ENCODE measurements at regions not wholly inside any gene's neighbourhood (a gene's known extent, or its start where the extent isn't known, plus 50 kb on each side); places are given as distances from the start of the nearest gene placed in this dataset.

- DNase-seq, result no peak
- WGBS, 2 donors, result 9 to 46% methylated on average over 3 of the region's 3 CpGs
- H3K9me3 ChIP-seq, result no peaks in the 10 kb centered on the region
- no peak overlapping the region for H3K4me3 ChIP-seq
- no peaks in the 10 kb centered on the region for H3K27me3 ChIP-seq
- intact Hi-C loops (cut with DNase I), result no loop called here
- TF ChIP-seq CTCF (IDR thresholded peaks at IDR 0.05) (no peak), POLR2AphosphoS5 (IDR thresholded peaks at IDR 0.05) (no peak)
- peak overlapping the region in 1 of 4 donors; percentile 30 for H3K27ac ChIP-seq
- H3K4me1 ChIP-seq, result peaks cover 0 to 34% (median 10%) of the 10 kb centered on the region in 4 donors
- H3K36me3 ChIP-seq, result peaks cover 0 to 12% (median 0%) of the 10 kb centered on the region in 4 donors
Observed at GRCh38 chr4:125456075-125456474, 141.3 kb downstream of the FAT4 start.

- Histone ChIP-seq H3K9me3 (no peaks in the 10 kb centered on the region), H3K36me3 (no peaks in the 10 kb centered on the region), H3K27ac (no peak overlapping the region), H3K4me3 (no peak overlapping the region), H3K4me1 (peaks cover 0 to 40% (median 10%) of the 10 kb centered on the region in 4 donors), H3K27me3 (no peaks in the 10 kb centered on the region)
- intact Hi-C loops (cut with DNase I), result no loop called here
- 55 to 76% methylated on average over 1 of the region's 1 CpG for WGBS, 2 donors
- no peak for DNase-seq
- no peak for TF ChIP-seq CTCF (IDR thresholded peaks at IDR 0.05)
- no peak for TF ChIP-seq POLR2AphosphoS5 (IDR thresholded peaks at IDR 0.05)
- TF ChIP-seq POLR2A (IDR thresholded peaks at IDR 0.05), result no peak
- TF ChIP-seq EP300 (IDR thresholded peaks at IDR 0.05), result no peak
Observed at GRCh38 chr4:125459531-125459930, 144.8 kb downstream of the FAT4 start.

GRCh38 chr4:125461676-125462363 is 147.1 kb downstream of the FAT4 start:
- no peak overlapping the region for H3K27ac ChIP-seq
- no peaks in the 10 kb centered on the region for H3K9me3 ChIP-seq
- peaks cover 0 to 21% (median 0%) of the 10 kb centered on the region in 4 donors for H3K4me1 ChIP-seq
- DNase-seq, result no peak
- H3K4me3 ChIP-seq, result no peak overlapping the region
- 64 to 73% methylated on average over 3 of the region's 3 CpGs for WGBS, 2 donors
- peaks cover 0 to 6% (median 0%) of the 10 kb centered on the region in 4 donors for H3K36me3 ChIP-seq
- intact Hi-C loops (cut with DNase I), result no loop called here
- TF ChIP-seq EP300 (IDR thresholded peaks at IDR 0.05) (no peak), POLR2AphosphoS5 (IDR thresholded peaks at IDR 0.05) (no peak), CTCF (IDR thresholded peaks at IDR 0.05) (no peak), POLR2A (IDR thresholded peaks at IDR 0.05) (no peak)
- no peaks in the 10 kb centered on the region for H3K27me3 ChIP-seq

- no peaks in the 10 kb centered on the region for H3K9me3 ChIP-seq
- intact Hi-C loops (cut with DNase I), result no loop called here
- TF ChIP-seq POLR2AphosphoS5 (IDR thresholded peaks at IDR 0.05), result no peak
- no peak for TF ChIP-seq CTCF (IDR thresholded peaks at IDR 0.05)
- TF ChIP-seq POLR2A (IDR thresholded peaks at IDR 0.05), result no peak
- TF ChIP-seq EP300 (IDR thresholded peaks at IDR 0.05), result no peak
- peaks cover 0 to 14% (median 1%) of the 10 kb centered on the region in 4 donors for H3K36me3 ChIP-seq
- DNase-seq, result no peak
- H3K27ac ChIP-seq, result no peak overlapping the region
- H3K4me1 ChIP-seq, result peaks cover 0 to 6% (median 0%) of the 10 kb centered on the region in 4 donors
- H3K4me3 ChIP-seq, result no peak overlapping the region
- WGBS, 2 donors, result 61 to 79% methylated on average over 1 of the region's 1 CpG
- H3K27me3 ChIP-seq, result no peaks in the 10 kb centered on the region
Observed at GRCh38 chr4:125464146-125464545, 149.4 kb downstream of the FAT4 start.
